ENCODE measurements at regions not wholly inside any gene's neighbourhood (a gene's known extent, or its start where the extent isn't known, plus 50 kb on each side); places are given as distances from the start of the nearest gene placed in this dataset.

DNA sequence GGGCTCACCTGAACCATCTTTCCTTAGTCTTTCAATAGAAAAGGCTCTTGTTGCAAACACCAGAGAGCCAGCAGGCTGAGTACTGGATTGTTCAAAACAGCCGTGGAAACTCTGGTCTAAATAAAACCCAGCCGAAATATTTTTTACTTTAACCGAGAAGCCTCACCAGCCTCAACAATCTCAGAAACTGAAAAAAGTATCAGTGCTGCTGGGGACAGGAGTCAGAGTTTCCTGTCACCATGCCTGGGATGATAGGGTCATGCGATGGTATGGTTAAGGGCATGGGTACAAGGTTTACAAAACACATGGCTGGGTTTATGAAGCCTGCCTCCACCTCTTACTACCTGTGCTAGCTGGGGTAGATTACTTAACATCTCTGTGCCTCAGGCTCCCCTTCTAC, 55.3 kb upstream of the FZD7 start:
- TF ChIP-seq, protein P1, sequence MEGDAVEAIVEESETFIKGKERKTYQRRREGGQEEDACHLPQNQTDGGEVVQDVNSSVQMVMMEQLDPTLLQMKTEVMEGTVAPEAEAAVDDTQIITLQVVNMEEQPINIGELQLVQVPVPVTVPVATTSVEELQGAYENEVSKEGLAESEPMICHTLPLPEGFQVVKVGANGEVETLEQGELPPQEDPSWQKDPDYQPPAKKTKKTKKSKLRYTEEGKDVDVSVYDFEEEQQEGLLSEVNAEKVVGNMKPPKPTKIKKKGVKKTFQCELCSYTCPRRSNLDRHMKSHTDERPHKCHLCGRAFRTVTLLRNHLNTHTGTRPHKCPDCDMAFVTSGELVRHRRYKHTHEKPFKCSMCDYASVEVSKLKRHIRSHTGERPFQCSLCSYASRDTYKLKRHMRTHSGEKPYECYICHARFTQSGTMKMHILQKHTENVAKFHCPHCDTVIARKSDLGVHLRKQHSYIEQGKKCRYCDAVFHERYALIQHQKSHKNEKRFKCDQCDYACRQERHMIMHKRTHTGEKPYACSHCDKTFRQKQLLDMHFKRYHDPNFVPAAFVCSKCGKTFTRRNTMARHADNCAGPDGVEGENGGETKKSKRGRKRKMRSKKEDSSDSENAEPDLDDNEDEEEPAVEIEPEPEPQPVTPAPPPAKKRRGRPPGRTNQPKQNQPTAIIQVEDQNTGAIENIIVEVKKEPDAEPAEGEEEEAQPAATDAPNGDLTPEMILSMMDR (IDR thresholded peaks at IDR 0.05; ENCODE audit: extremely low read depth in 1 of 2, insufficient read depth in 1 of 2, low read depth in 1 of 2, low read length in 2 of 2): no peak
- TF ChIP-seq POLR2AphosphoS5 (IDR thresholded peaks at IDR 0.05; ENCODE audit: insufficient read depth, low read depth, low read length): no peak
- TF ChIP-seq EZH2 (IDR thresholded peaks at IDR 0.05; ENCODE audit: borderline replicate concordance, low read depth, low read length, severe bottlenecking): no peak
- no peak for TF ChIP-seq POLR2A (IDR thresholded peaks at IDR 0.05; ENCODE audit: low read depth, low read length)

Measured in endothelial cell of umbilical vein (primary cell).